GM18508 (cell line): ENCODE measurements at regions not wholly inside any gene's neighbourhood (a gene's known extent, or its start where the extent isn't known, plus 50 kb on each side); places are given as distances from the start of the nearest gene placed in this dataset.
"Not testable (repeated sequence)": the region's sequence is repeated elsewhere in the genome, so short reads cannot be mapped to it uniquely, and the experiment has no call there.

Experiments
- ATAC-seq: cut with Tn5 transposase; IDR thresholded peaks from one replicate; pipeline ENCODE4 v1.9.1; 2021; ENCODE audit warnings: moderate number of reproducible peaks; ENCODE audit not compliant: insufficient read depth, unreplicated experiment

GRCh38 chr3:124298951-124299350 lies 307.0 kb upstream of the ROPN1 start:
- ATAC-seq, result no peak

GRCh38 chr3:124299831-124300230 lies 307.9 kb upstream of the ROPN1 start:
- no peak for ATAC-seq

GRCh38 chr3:124300416-124300815 lies 308.5 kb upstream of the ROPN1 start:
- ATAC-seq, result no peak

GRCh38 chr3:124303305-124303910 lies 311.5 kb upstream of the ROPN1 start:
- no peak for ATAC-seq

- no peak for ATAC-seq
Observed at GRCh38 chr3:124306665-124307064, 314.7 kb upstream of the ROPN1 start.

GRCh38 chr3:124313621-124314020 lies 321.7 kb upstream of the ROPN1 start:
- no peak for ATAC-seq

GRCh38 chr3:124315215-124316033 lies 323.5 kb upstream of the ROPN1 start:
- no peak for ATAC-seq

GRCh38 chr3:124316034-124316287 lies 324.0 kb upstream of the ROPN1 start:
- no peak for ATAC-seq

GRCh38 chr3:124318014-124318413 lies 326.1 kb upstream of the ROPN1 start:
- ATAC-seq, result no peak

- no peak for ATAC-seq
Observed at GRCh38 chr3:124318656-124319055, 326.7 kb upstream of the ROPN1 start.

- ATAC-seq, result no peak
Observed at GRCh38 chr3:124320976-124321375, 329.1 kb upstream of the ROPN1 start.

GRCh38 chr3:124322309-124322880 lies 330.5 kb upstream of the ROPN1 start:
- no peak for ATAC-seq

GRCh38 chr3:124322966-124323365 lies 331.0 kb upstream of the ROPN1 start:
- no peak for ATAC-seq

GRCh38 chr3:124325248-124325647 lies 333.3 kb upstream of the ROPN1 start:
- ATAC-seq, result no peak

- ATAC-seq, result no peak
Observed at GRCh38 chr3:124329723-124330122, 337.8 kb upstream of the ROPN1 start.

GRCh38 chr3:124333931-124334640 lies 342.2 kb upstream of the ROPN1 start:
- ATAC-seq, result no peak

- ATAC-seq, result no peak
Observed at GRCh38 chr3:124336067-124336656, 344.2 kb upstream of the ROPN1 start.

GRCh38 chr3:124345845-124346244 lies 353.9 kb upstream of the ROPN1 start:
- ATAC-seq, result no peak

GRCh38 chr3:124346487-124346886 lies 354.6 kb upstream of the ROPN1 start:
- ATAC-seq, result no peak

- ATAC-seq, result no peak
Observed at GRCh38 chr3:124347418-124347817, 355.5 kb upstream of the ROPN1 start.

- ATAC-seq, result not testable (repeated sequence)
Observed at GRCh38 chr3:124348555-124348954, 356.6 kb upstream of the ROPN1 start.
